Keratinocyte (primary cell): ENCODE measurements at regions not wholly inside any gene's neighbourhood (a gene's known extent, or its start where the extent isn't known, plus 50 kb on each side); places are given as distances from the start of the nearest gene placed in this dataset.

ENCODE experiments used
- DNase-seq: peaks from one replicate; pipeline ENCODE4 v3.0.0-alpha.2; 2011; ENCODE audit warnings: low read depth, missing footprints, low spot score
- FAIRE-seq: peaks from 2 replicates; lab custom pipeline; 2011; peaks lifted over from hg19 to GRCh38; lab: Jason Lieb, UNC
- H2AFZ ChIP-seq: 2 replicates; pipeline ENCODE4 v1.6.0; 2012; ENCODE audit warnings: low read length, control low read depth, inconsistent platforms; ENCODE audit not compliant: control insufficient read depth
- H3K27ac ChIP-seq: 2 replicates; pipeline ENCODE4 v1.5.1; 2011; ENCODE audit warnings: low read length; ENCODE audit not compliant: control insufficient read depth, insufficient read depth
- H3K27me3 ChIP-seq: 3 replicates; pipeline ENCODE4 v1.6.0; 2011; ENCODE audit warnings: low read length; ENCODE audit not compliant: control insufficient read depth, insufficient read depth; ENCODE audit errors: extremely low read depth
- H3K36me3 ChIP-seq, 2 experiments: 2 replicates in 1 of 2; 3 replicates in 1 of 2; pipeline ENCODE4 v1.5.1; 2011; ENCODE audit warnings: low read length in 2 of 2, mild to moderate bottlenecking in 1 of 2; ENCODE audit not compliant: control insufficient read depth in 2 of 2, insufficient read depth in 2 of 2; ENCODE audit errors: extremely low read depth in 1 of 2
- H3K4me1 ChIP-seq: 3 replicates; pipeline ENCODE4 v1.5.1; 2011; ENCODE audit warnings: low read length; ENCODE audit not compliant: control insufficient read depth, insufficient read depth; ENCODE audit errors: extremely low read depth
- H3K4me2 ChIP-seq: 3 replicates; pipeline ENCODE4 v1.6.0; 2011; ENCODE audit warnings: low read depth, low read length; ENCODE audit not compliant: control insufficient read depth, insufficient read depth; ENCODE audit errors: extremely low read depth
- H3K4me3 ChIP-seq, 3 experiments: fragments of 200-600 bp in 1 of 3; sonication (generic) in 1 of 3; 2 replicates in 2 of 3; 3 replicates in 1 of 3; pipeline ENCODE4 v1.5.1; 2011 to 2016; ENCODE audit warnings: low read length in 3 of 3, mild to moderate bottlenecking in 3 of 3, control low read depth in 2 of 3, inconsistent platforms in 1 of 3, low read depth in 1 of 3, mixed read lengths in 1 of 3, mixed run types in 1 of 3, moderate library complexity in 1 of 3; ENCODE audit not compliant: control insufficient read depth in 2 of 3, insufficient read depth in 2 of 3; ENCODE audit errors: extremely low read depth in 1 of 3
- H3K79me2 ChIP-seq: 2 replicates; pipeline ENCODE4 v1.6.0; 2012; ENCODE audit warnings: low read length; ENCODE audit not compliant: control insufficient read depth, insufficient read depth
- H3K9ac ChIP-seq: 3 replicates; pipeline ENCODE4 v1.6.0; 2011; ENCODE audit warnings: low read length; ENCODE audit not compliant: control insufficient read depth, insufficient read depth; ENCODE audit errors: extremely low read depth
- H3K9me1 ChIP-seq: 3 replicates; pipeline ENCODE4 v1.6.0; 2011; ENCODE audit warnings: low read length; ENCODE audit not compliant: control insufficient read depth, insufficient read depth; ENCODE audit errors: extremely low read depth
- H3K9me3 ChIP-seq: 2 replicates; pipeline ENCODE4 v1.5.1; 2012; ENCODE audit warnings: low read depth, low read length; ENCODE audit not compliant: control insufficient read depth
- H4K20me1 ChIP-seq: 3 replicates; pipeline ENCODE4 v1.6.0; 2011; ENCODE audit warnings: low read length; ENCODE audit not compliant: control insufficient read depth, insufficient read depth; ENCODE audit errors: extremely low read depth
- CTCF ChIP-seq, 3 experiments: IDR thresholded peaks in 1 of 3; conservative IDR thresholded peaks in 1 of 3; optimal IDR thresholded peaks in 1 of 3; 2 replicates in 2 of 3; 3 replicates in 1 of 3; pipeline versions ENCODE3 to v1.5.1; 2011; ENCODE audit warnings: low read length in 3 of 3, mild to moderate bottlenecking in 3 of 3, moderate library complexity in 2 of 3, control low read depth in 1 of 3, inconsistent platforms in 1 of 3; ENCODE audit not compliant: insufficient read depth in 2 of 3; ENCODE audit errors: extremely low read depth in 1 of 3
- EZH2 ChIP-seq: IDR thresholded peaks from one replicate; pipeline ENCODE4 v1.6.1; 2012; ENCODE audit warnings: inconsistent platforms, mild to moderate bottlenecking, low read length, moderate library complexity
- dilution Hi-C: fragments of 300-500 bp; cut with MboI; formaldehyde crosslinking; loops from one replicate; pipeline ENCODE4 v1.7.0; 2020; ENCODE audit warnings: low sequenced_read_pairs; ENCODE audit not compliant: extremely low pct_ligation_motif_present

DNA sequence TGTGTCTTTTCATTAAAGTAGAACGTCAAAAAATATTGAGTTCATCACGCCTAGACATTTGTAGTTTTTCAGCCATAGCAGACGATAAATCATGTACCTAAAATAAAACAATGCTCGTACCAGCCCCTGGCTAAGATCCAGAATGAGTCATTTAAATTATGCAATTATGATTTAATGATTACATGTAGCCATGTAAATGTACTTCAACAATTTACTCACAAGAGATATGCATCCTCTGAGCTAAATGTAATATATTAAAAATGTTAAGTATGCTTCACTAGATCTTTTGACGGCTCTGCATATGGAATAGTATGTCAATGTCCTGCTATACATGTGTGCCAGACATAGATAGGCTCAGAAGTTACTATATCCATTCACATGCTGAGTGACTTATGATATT, 1077.8 kb downstream of the ARAP2 start:
- Histone ChIP-seq H3K36me3 (no peaks in the 10 kb centered on the region), H3K4me2 (no peak overlapping the region), H3K27ac (no peak overlapping the region), H2AFZ (no peak overlapping the region), H3K79me2 (no peaks in the 10 kb centered on the region), H3K9ac (no peak overlapping the region), H3K4me1 (no peaks in the 10 kb centered on the region), H3K9me1 (no peaks in the 10 kb centered on the region), H4K20me1 (no peaks in the 10 kb centered on the region), H3K9me3 (no peaks in the 10 kb centered on the region), H3K4me3 (no peak overlapping the region), H3K27me3 (no peaks in the 10 kb centered on the region)
- dilution Hi-C loops, result no loop called here
- FAIRE-seq (no peak), DNase-seq (no peak)
- no peak for TF ChIP-seq EZH2
- no peak for TF ChIP-seq CTCF (optimal IDR thresholded peaks at IDR 0.05 in 1 of 3, IDR thresholded peaks at IDR 0.05 in 1 of 3, conservative IDR thresholded peaks at IDR 0.05 in 1 of 3; ENCODE audit: extremely low read depth in 1 of 3, insufficient read depth in 2 of 3, low read length in 3 of 3)

GRCh38 chr4:35167385-35167784, 1076.9 kb downstream of the ARAP2 start:
- no peak overlapping the region for H3K27ac ChIP-seq
- no peaks in the 10 kb centered on the region for H3K9me1 ChIP-seq
- no peak overlapping the region for H3K9ac ChIP-seq
- TF ChIP-seq CTCF (optimal IDR thresholded peaks at IDR 0.05 in 1 of 3, IDR thresholded peaks at IDR 0.05 in 1 of 3, conservative IDR thresholded peaks at IDR 0.05 in 1 of 3; ENCODE audit: extremely low read depth in 1 of 3, insufficient read depth in 2 of 3, low read length in 3 of 3) (no peak), EZH2 (no peak)
- no peak overlapping the region for H3K4me3 ChIP-seq
- dilution Hi-C loops, result no loop called here
- H2AFZ ChIP-seq, result no peak overlapping the region
- no peaks in the 10 kb centered on the region for H3K27me3 ChIP-seq
- no peaks in the 10 kb centered on the region for H3K4me1 ChIP-seq
- no peaks in the 10 kb centered on the region for H3K9me3 ChIP-seq
- H3K36me3 ChIP-seq, result no peaks in the 10 kb centered on the region
- DNase-seq (no peak), FAIRE-seq (no peak)
- no peaks in the 10 kb centered on the region for H3K79me2 ChIP-seq
- H3K4me2 ChIP-seq, result no peak overlapping the region
- H4K20me1 ChIP-seq, result no peaks in the 10 kb centered on the region
